Stimulated activated CD8-positive, alpha-beta memory T cell treated with anti-CD3 and anti-CD28 coated beads, Interleukin-2, amount 100 ng/mL, for 1 hour (primary cell): ENCODE measurements at regions not wholly inside any gene's neighbourhood (a gene's known extent, or its start where the extent isn't known, plus 50 kb on each side); places are given as distances from the start of the nearest gene placed in this dataset.
A peak's percentile ranks its signal among the peaks of the same experiment; 100 is the strongest.

Source experiments
- DNase-seq, 2 donors: peaks; one replicate each; pipeline ENCODE4 v3.0.0-alpha.2; 2020; ENCODE audit warnings: low read depth in 2 of 2

DNA sequence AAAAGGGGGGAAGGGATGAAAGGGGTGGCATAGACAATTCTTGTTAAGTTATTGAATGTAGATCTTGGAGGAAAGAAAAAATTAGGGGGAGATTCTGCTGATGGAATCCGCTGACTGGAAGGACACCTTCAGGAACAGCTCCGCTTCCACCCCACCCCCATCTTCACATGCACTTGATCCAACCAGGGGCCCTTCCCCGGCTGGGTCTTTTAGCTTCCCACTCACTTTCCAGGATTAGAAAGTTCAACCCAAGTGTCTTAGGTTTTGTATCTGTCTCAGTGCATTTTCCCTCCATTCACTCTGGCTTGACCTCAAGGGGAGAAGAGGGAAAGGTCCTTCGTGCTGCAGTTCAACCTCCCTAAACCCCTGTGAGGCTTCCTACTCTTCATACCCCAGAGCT, 141.4 kb downstream of the IRS2 start:
- DNase-seq, result no peak

DNA sequence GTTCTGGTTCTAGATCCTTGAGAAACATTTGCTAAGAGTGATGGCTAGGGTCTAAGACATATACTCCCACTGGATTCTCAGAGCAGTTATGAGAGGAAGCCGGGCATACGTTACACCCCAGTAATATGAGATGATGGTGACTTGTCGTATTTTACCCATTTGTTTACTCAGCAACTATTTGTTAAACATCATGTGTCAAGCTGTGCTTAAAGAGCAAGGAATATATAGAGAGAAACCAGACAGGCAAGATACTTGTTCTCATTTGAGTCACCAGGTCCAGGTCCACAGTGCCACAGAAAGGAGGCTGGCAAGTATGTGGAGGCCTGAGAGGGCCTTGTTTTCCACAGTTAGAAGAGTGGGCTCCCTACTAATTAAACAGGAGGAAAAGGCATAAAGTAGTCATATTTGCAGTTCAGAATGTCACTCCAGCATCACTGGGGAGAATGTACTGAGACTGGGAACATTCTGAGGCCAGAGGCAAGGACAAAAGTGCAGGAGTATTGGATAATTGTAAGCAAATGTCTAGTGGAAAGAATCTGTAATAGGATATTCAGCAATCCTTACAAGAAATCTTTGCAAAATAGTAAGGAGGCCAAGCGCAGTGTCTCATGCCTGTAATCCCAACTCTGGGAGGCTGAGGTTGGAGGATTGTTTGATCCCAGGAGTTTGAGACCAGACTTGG, 142.2 kb downstream of the IRS2 start:
- DNase-seq, result no peak

DNA sequence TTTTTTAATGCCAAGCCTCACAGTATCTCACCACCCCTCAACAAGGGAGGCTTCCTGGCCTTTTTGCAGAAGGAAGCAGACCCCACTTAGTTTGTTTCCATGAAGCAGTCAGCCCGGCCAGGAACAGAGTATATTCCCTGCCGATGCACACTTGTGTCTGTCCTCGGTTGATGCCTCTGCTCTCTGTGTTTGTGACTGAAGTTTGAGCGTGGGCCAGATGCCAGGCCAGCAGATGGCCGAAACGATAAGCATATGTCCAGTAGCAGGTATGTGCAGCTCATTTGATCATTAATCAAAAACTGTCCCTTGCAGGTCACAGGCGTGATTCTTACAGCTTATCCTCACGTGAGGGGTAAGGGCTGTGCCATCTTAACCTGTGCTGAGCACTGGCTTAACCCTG, 144.0 kb downstream of the IRS2 start:
- DNase-seq, result no peak

DNA sequence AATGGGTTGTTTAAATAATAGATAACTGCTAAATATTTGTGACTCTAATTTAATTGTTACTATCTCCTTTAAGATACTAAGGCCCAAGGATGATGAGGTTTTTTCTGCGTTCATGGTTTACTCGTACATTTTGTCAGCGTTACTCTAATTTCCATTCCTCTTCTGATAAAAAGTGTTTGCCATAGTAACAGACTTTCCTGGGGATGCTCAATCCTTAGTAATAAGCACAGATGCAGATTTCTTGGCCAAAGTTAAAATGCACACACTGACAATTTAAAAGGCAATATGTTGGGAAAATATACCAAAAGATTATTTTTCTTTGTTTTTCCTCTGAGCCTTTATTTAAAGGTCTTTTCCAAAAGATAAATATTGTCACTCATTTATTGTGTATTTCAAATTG, 149.6 kb downstream of the IRS2 start:
- no peak for DNase-seq

DNA sequence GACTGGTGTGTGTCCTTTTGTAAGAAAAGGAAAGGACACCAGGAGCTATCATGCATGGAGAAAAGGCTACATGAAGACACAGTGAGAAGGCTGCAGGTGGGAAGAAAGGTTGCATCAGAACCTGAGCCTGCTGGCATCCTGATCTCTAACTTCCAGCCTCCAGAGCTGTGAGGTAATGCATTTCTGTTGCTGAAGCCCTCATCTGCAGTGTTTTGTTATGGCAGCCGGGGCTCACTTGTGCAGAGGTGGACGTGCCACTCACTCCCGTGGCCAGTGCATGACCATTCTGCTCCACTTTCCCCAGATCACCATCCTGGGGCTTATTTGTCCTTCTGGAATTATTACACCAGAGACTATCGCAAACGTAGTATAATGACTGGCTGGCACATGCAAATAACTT, 155.3 kb downstream of the IRS2 start:
- DNase-seq, result no peak

DNA sequence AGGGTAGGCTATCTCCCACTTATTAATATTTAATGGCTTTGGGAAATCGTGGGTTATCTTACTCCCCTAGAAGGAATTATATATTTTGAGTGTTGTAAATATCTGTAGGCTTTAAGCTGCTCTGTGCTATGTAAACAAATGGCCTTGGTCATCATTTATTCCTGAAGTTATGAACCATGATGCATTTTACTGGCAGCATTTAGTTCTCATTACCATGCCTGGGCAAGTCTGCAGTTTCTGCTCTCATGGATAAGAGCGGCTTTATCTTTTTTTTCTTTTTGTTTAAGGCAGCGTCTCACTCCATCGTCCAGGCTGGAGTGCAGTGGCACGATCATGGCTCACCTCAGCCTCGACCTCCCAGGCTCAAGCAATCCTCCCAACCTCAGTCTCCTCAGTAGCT, 156.1 kb downstream of the IRS2 start:
- no peak for DNase-seq

DNA sequence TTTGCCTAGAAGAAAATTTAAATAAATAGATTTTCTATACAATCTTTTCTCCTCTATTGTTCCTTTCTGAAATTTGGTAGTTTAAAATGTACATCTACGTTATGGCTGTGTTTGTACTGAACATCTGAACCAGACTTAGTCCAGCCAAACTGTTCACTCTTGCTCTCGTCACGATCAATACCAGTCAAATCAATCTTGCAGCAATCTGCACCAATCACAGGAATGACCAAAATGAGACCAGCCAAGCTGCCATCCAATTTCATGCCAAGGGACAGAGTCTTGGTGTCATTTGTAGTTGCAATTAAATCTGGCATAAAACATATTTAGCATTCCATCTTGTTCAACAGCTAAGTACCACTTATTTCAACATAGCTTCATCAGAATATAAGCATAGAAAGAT, 156.6 kb downstream of the IRS2 start:
- no peak for DNase-seq

DNA sequence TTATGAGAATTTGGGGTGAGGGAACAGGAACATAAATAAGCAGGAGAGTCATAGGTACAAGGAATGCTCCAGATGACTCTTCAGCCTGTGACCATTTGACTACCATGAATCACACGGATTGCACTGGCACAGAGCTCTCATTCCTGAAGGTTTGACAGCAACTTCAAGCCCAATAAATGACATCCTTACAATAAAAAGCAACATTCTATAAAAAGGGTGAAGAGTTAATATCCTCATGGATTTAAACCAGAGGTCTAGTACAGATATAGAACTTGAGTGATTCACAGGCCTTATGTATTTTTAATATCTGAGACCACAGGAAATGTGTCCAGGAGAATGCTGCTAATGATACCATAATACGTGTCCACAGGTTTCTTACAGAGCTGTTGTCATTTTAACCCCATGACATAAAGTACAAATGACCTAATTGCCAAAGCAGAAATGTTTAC, 158.1 kb downstream of the IRS2 start:
- no peak for DNase-seq

DNA sequence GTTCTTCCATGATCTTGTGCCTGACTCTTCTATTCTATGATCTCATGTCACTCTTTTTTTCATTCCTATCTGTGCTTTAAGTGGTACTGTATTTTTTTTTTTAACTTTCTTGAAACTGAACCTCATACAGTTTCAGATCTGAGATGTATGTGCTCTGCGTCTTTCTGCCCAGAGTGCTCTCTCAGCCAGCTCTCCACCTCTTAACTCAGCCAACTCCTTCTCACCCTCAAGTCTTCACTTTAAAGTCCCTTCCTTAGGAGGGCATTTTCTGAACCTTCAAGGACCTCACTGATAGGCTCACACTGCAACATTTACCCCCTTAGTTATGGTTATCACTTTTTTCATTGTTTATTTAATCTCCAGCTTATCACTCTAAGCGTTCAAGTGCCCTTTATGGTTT, 158.7 kb downstream of the IRS2 start:
- no peak for DNase-seq

DNA sequence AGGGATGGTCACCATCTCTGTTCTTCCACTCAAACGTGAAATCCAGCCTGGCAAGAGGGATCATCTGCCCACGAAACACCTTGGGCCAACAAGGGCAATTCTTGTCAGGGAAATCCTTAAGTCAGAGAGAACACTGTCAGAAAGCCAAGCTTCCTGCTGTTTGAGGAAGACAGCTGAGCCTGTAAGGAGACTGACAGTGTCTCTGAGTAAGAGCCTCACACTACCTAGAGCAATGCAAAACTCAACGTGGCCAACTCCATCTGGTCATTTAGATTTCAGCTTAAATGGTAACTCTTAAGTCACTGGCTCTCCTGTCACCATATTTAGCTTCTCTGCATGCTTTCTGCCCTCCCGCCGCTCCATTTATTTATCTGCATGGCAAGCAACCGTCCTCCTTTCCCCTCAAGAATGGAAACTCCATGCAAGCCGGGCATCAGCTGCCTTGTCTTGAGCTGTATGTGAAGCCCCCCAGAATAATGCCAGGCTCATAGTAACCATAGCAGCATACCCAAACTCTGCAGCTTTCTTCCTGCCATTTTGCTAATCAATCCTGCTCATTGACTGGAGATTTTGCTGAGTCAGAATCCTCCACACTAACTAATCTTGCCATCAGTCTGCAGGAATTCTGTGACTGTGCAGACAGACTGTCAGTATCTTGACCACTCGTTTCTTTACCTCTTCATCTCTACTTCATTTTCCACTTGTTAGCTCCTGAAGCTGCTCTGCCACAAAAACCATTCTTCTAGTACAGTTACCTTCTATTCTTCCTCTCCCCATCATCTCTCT, 159.8 kb downstream of the IRS2 start:
- no peak for DNase-seq

DNA sequence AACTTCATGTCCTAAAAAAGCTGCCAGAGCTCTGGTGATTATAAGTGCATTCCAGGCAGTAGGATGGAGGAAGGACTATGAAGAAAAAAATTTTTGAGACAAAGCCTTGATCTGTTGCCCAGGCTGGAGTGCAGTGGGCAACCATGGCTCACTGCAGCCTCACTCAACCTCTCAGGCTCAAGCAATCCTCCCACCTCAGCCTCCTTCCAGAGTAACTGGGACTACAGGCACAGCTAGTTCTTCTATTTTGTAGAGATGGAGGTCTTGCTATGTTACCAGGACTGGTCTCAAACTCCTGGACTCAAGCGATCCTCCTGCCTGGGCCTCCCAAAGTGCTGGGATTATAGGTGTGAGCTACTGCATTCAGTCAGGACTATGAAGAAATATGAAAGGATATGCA, 161.2 kb downstream of the IRS2 start:
- no peak for DNase-seq

DNA sequence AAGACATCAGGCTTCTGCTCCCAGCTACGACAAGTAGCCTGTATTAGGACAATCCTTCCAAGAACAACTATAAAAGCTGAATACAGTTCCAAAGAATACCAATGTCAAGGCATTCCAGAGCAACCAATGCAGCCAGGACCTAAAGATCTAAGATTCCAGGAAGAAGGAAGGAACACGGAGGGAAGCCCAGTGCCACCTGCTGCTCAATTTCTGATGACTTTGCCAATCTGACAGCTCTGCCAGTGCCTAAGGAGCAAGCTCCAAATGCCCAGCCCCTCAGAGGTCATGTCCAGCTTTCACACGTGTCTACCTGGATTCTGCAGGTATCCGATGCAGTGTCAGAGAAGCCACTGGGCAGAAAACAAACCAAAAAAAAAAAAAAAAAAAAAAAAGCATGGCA, 164.4 kb downstream of the IRS2 start:
- no peak for DNase-seq

DNA sequence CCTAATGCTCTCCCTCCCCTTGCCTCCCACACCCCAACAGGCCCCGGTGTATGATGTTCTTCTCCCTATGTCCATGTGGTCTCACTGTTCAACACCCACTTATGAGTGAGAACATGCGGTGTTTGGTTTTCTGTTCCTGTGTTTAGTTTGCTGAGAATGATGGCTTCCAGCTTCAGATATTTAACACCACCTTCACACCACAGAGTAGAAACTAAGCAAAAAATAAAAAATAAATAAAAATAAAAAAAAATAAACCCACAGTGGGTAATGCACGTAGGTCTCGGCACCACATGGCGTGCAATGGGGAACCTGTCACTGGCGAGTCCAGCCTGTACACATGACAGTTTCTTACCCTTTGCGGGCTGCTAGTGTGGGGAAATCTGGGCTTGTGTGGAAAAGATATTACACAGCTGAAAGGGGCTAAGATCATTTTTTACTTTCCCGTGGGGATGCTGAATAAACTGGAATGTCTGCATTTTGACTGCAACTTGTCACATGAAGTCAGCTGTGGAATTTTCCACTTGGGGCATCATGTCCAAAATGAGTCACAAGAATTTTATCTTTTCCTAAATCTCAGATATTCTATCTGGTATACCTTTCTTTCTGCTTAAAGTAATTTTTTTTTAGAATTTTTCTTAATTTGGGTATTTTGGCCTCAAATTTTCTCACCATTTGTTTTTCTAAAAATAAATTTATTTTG, 170.5 kb downstream of the IRS2 start:
- no peak for DNase-seq

DNA sequence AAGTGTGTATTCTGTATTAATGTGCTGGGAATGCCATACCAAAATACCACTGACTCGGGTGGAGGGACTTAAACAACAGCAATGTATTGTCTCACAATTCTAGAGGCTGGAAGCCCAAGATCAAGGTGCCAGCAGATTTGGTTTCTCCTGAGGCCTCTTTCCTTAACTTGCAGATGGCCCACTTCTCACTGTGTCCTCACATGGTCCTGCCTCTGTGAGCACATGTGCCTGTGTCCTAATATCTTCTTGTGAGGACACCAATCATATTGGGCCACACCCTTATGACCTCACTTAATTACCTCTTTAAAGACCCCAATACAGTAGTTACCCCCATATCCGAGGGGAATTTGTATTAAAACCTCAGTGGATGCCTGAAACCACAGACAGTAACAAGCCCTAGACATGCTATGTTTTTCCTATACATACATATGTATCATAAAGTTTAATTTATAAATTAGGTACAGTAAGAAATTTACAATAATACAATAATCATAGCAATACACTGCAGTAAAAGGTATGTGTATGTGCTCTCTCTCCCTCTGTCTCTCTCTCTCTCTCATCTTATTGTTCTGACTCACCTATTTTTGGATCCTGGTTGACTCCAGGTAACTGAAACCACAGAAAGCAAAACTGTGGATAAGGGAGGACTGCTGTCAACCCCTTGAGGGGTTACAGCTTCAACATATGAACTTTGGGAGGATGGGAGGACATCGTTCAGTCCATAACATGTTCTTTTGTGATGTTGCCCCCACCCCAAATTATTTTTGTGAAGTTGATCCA, 174.3 kb downstream of the IRS2 start:
- DNase-seq, result no peak

DNA sequence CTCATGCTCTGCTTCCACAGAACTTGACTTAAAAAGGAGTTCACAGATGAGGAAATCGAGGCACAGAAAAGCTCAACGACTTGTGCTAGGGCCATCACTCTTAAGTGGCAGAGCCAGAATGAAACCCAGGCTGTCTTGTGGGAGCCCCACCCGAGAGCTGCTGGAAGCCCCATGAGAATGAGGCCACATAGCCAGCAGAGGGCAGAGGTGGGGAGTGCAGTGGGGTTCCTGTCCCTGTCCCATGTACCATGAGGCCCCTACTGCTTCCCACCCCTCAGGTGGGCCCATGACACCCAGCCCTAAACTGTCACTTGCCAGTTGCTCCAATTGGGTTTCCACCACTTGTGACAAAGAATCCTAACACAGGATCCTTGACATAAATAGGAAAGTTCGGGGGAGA, 175.9 kb downstream of the IRS2 start:
- DNase-seq, result peak; percentile 0 to 4

DNA sequence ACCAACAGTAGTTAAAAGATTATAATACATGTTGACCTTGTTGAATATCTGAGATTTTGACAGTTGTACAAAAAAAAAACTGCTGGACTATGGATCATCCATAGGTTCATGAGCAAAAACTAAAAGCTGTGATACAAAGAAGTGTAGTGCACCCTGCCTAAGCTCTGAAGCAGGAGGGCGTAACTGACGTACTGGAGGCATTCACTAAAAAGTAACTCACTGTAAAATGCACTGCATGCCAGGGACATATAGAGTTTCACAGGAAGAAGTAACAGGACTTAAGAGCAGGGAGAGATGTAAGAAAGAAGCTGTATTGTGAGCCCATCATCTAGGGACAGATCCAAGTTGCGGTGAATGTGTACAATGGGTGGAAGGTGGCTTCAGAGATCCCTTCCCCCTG, 177.9 kb downstream of the IRS2 start:
- no peak for DNase-seq

DNA sequence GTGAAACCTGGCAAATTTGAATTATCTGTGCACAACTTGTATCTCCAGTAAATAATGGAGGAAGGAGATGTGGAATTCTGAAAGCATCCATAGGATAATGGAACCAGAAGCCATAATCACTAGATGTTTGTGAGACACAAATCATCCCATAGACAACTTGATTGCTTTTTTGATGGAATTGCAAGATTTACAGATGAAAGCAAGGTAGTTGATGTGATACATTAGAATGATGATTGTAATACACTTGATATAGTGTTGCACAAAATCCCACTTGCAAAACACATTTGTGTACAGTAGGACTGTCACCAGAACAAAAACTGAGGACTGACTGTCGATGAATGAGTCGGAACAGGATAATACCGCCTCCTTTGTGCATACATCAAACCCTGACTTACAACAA, 178.3 kb downstream of the IRS2 start:
- no peak for DNase-seq

DNA sequence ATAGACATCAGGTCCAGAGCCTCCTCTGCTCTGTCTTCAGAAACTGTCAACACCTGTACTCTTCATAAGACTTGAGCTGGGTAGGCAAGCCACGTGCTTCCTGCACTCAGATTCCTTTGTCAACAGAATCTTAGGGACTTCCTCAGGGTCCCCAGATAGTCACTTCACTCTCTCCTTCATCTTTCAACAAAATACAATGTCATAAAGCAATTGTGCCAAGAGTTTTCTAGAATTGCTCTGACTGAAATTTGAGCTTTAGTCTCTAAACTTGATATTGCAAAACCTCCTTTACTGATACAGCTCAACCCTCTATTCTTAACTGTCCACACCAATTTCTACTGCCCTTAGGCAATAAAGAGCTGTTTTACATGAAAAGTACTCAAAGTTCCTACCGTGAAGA, 179.9 kb downstream of the IRS2 start:
- DNase-seq, result no peak

DNA sequence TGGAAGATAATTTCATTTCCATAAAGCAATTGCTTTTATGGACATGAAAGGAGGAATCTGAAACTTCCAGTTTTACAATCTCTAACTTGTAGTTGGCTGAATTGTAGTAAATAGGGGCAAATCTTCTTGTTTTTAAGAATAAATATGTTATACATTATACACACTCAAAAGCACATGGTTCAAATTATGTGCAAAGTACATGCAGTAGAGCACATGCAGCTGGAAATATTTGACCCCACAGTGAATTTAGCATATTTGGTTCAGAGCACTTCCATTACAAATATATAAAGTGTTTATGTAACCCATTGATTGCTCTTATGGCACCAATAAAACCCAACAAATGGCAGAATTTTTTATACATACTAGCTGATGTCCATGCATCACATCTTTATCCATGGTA, 180.5 kb downstream of the IRS2 start:
- no peak for DNase-seq

DNA sequence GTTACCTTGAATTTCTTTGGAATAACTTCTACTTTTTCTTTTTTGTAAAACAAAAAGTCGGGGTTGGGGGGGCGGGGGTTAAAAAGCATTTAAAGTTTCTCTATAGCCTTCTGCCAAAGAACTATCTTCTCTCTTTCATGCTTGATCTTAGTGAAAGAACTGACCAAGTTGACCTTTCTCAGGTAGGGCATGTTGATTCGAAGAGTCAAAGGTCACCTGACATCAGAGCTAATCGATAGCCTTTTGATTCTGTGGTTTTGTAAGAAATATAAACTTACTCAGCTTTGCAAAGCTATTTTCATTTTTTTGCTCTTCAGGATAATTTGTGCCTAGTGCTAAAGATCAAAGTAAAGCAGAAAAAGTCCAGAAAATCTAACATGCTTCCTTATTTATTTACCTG, 181.5 kb downstream of the IRS2 start:
- DNase-seq, result no peak

DNA sequence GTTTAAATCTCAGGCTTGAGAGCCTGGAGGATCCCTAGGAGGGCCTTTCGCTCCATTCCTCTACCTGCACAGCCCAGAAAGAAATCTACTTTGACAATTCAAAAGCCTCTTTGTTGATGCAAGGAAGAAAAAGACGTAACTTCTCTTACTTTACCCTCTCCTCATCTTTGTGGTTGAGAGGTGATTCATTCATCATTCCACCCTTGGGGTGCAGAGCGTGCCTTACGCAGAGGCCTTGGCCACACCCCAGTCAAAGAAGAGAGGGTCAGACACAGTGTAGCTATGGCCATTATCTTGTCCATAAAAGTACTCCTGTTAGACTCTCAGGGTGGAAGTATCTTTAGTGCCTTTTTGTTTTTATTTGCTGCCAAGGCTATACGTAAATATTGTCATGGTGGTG, 184.0 kb downstream of the IRS2 start:
- DNase-seq, result no peak
